ENCODE measurements at regions not wholly inside any gene's neighbourhood (a gene's known extent, or its start where the extent isn't known, plus 50 kb on each side); places are given as distances from the start of the nearest gene placed in this dataset.
"Not testable (repeated sequence)": the region's sequence is repeated elsewhere in the genome, so short reads cannot be mapped to it uniquely, and the experiment has no call there.

DNA sequence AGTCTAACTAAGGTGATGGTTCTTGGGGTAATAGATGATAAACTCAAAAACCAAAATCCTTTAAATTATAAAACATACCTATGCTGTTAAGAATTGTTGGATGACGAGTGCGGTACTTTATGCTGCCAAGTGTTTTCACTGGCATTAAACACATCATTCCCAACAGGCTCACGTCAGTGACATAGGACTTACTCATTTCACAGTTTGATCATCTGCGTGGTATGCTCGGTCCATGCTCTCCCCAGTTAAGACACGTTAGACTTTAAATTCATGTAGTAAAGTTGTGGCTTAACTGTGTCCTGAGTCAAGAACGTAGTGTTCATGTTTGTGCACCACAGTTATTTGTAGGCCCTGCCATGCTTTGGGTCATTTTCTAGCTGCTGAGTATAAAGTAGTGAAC, 125.6 kb upstream of the MYT1L start:
- Histone ChIP-seq H3K36me3 (ENCODE audit: insufficient read depth, low read length) (no peaks in the 10 kb centered on the region), H3K4me3 (ENCODE audit: low read depth, low read length) (no peak overlapping the region), H3K4me1 (ENCODE audit: control insufficient read depth, insufficient read depth, low read length, unreplicated experiment) (no peaks in the 10 kb centered on the region), H2AFZ (ENCODE audit: low read length, unreplicated experiment) (no peak overlapping the region), H3K27me3 (ENCODE audit: insufficient read depth, low read length) (no peaks in the 10 kb centered on the region), H3K27ac (ENCODE audit: low read depth, low read length) (no peak overlapping the region), H3K79me2 (ENCODE audit: control insufficient read depth, insufficient read depth, low read length, unreplicated experiment) (no peaks in the 10 kb centered on the region)

GRCh38 chr2:2455151-2455550, 124.1 kb upstream of the MYT1L start:
- Histone ChIP-seq H2AFZ (ENCODE audit: low read length, unreplicated experiment) (no peak overlapping the region), H3K79me2 (ENCODE audit: control insufficient read depth, insufficient read depth, low read length, unreplicated experiment) (no peaks in the 10 kb centered on the region), H3K4me1 (ENCODE audit: control insufficient read depth, insufficient read depth, low read length, unreplicated experiment) (no peaks in the 10 kb centered on the region), H3K27me3 (ENCODE audit: insufficient read depth, low read length) (no peaks in the 10 kb centered on the region), H3K4me3 (ENCODE audit: low read depth, low read length) (no peak overlapping the region), H3K36me3 (ENCODE audit: insufficient read depth, low read length) (no peaks in the 10 kb centered on the region), H3K27ac (ENCODE audit: low read depth, low read length) (no peak overlapping the region)

- Histone ChIP-seq H3K27me3 (ENCODE audit: insufficient read depth, low read length) (no peaks in the 10 kb centered on the region), H3K4me3 (ENCODE audit: low read depth, low read length) (no peak overlapping the region), H3K36me3 (ENCODE audit: insufficient read depth, low read length) (no peaks in the 10 kb centered on the region), H3K27ac (ENCODE audit: low read depth, low read length) (no peak overlapping the region), H3K79me2 (ENCODE audit: control insufficient read depth, insufficient read depth, low read length, unreplicated experiment) (no peaks in the 10 kb centered on the region), H3K4me1 (ENCODE audit: control insufficient read depth, insufficient read depth, low read length, unreplicated experiment) (no peaks in the 10 kb centered on the region), H2AFZ (ENCODE audit: low read length, unreplicated experiment) (no peak overlapping the region)
Measured at GRCh38 chr2:2452961-2453360, 121.9 kb upstream of the MYT1L start.

GRCh38 chr2:2451275-2451674, 120.2 kb upstream of the MYT1L start:
- H3K36me3 ChIP-seq (ENCODE audit: insufficient read depth, low read length); H3K4me1 ChIP-seq (ENCODE audit: control insufficient read depth, insufficient read depth, low read length, unreplicated experiment); H3K79me2 ChIP-seq (ENCODE audit: control insufficient read depth, insufficient read depth, low read length, unreplicated experiment); H3K4me3 ChIP-seq (ENCODE audit: low read depth, low read length); H3K27ac ChIP-seq (ENCODE audit: low read depth, low read length); H3K27me3 ChIP-seq (ENCODE audit: insufficient read depth, low read length); H2AFZ ChIP-seq (ENCODE audit: low read length, unreplicated experiment): not testable (repeated sequence)

GRCh38 chr2:2448178-2448577, 117.1 kb upstream of the MYT1L start:
- no peak overlapping the region for H2AFZ ChIP-seq (ENCODE audit: low read length, unreplicated experiment)

GRCh38 chr2:2422621-2423020, 91.5 kb upstream of the MYT1L start:
- no peaks in the 10 kb centered on the region for H3K4me1 ChIP-seq (ENCODE audit: control insufficient read depth, insufficient read depth, low read length, unreplicated experiment)
- no peaks in the 10 kb centered on the region for H3K36me3 ChIP-seq (ENCODE audit: insufficient read depth, low read length)
- H2AFZ ChIP-seq (ENCODE audit: low read length, unreplicated experiment) = no peak overlapping the region
- no peaks in the 10 kb centered on the region for H3K27me3 ChIP-seq (ENCODE audit: insufficient read depth, low read length)
- no peak overlapping the region for H3K4me3 ChIP-seq (ENCODE audit: low read depth, low read length)
- no peaks in the 10 kb centered on the region for H3K79me2 ChIP-seq (ENCODE audit: control insufficient read depth, insufficient read depth, low read length, unreplicated experiment)
- no peak overlapping the region for H3K27ac ChIP-seq (ENCODE audit: low read depth, low read length)

More at GRCh38 chr2:2448178-2448577, 117.1 kb upstream of the MYT1L start:
- Histone ChIP-seq H3K4me3 (ENCODE audit: low read depth, low read length) (no peak overlapping the region), H3K27ac (ENCODE audit: low read depth, low read length) (no peak overlapping the region), H3K36me3 (ENCODE audit: insufficient read depth, low read length) (no peaks in the 10 kb centered on the region), H3K4me1 (ENCODE audit: control insufficient read depth, insufficient read depth, low read length, unreplicated experiment) (no peaks in the 10 kb centered on the region), H3K27me3 (ENCODE audit: insufficient read depth, low read length) (no peaks in the 10 kb centered on the region), H3K79me2 (ENCODE audit: control insufficient read depth, insufficient read depth, low read length, unreplicated experiment) (no peaks in the 10 kb centered on the region)

GRCh38 chr2:2413525-2413924, 82.5 kb upstream of the MYT1L start:
- no peak overlapping the region for H3K27ac ChIP-seq (ENCODE audit: low read depth, low read length)
- H3K4me1 ChIP-seq (ENCODE audit: control insufficient read depth, insufficient read depth, low read length, unreplicated experiment) = no peaks in the 10 kb centered on the region
- no peaks in the 10 kb centered on the region for H3K79me2 ChIP-seq (ENCODE audit: control insufficient read depth, insufficient read depth, low read length, unreplicated experiment)
- H3K27me3 ChIP-seq (ENCODE audit: insufficient read depth, low read length) = no peaks in the 10 kb centered on the region
- no peaks in the 10 kb centered on the region for H3K36me3 ChIP-seq (ENCODE audit: insufficient read depth, low read length)
- no peak overlapping the region for H3K4me3 ChIP-seq (ENCODE audit: low read depth, low read length)
- no peak overlapping the region for H2AFZ ChIP-seq (ENCODE audit: low read length, unreplicated experiment)

DNA sequence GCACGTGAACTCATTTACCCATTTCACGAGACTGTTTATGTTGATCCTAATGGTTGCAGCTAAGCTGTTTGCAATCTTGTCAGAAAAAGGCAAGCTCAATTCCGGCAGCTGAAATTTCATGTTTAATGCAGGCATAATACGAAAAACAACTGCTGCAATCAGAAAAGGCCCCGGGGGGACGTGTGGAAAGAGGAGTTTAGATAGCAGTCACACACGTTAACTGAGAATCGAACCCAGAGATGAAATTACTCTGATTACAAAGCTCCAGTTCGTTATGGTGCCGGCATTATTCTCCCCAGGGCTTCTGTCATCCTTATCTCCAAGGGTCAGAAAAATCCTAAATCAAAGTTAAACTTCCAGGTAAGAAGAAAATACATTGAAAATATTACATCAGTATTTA, 79.9 kb upstream of the MYT1L start:
- Histone ChIP-seq H3K27ac (ENCODE audit: low read depth, low read length) (no peak overlapping the region), H3K4me3 (ENCODE audit: low read depth, low read length) (no peak overlapping the region), H3K27me3 (ENCODE audit: insufficient read depth, low read length) (no peaks in the 10 kb centered on the region), H3K4me1 (ENCODE audit: control insufficient read depth, insufficient read depth, low read length, unreplicated experiment) (no peaks in the 10 kb centered on the region), H2AFZ (ENCODE audit: low read length, unreplicated experiment) (no peak overlapping the region), H3K36me3 (ENCODE audit: insufficient read depth, low read length) (no peaks in the 10 kb centered on the region), H3K79me2 (ENCODE audit: control insufficient read depth, insufficient read depth, low read length, unreplicated experiment) (no peaks in the 10 kb centered on the region)

DNA sequence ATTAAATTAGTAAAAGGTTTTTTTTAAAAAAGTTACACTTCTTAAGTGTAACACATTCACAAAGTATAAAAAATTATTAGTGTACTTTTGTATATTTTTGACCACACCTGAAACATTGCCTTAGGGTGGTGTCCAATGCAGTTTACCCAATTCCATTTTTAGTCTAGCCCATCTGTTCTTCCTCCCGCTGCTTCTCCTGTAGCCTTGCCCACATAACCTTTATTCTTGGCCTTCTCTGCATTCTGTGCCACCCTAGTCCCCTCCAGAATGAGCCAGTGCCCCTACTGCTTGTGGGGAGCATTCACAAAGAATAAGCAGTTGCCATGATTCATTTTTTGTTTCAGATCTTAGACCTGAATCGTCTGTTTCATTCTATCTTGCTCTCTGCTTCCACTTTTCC, 78.4 kb upstream of the MYT1L start:
- Histone ChIP-seq H3K27ac (ENCODE audit: low read depth, low read length) (no peak overlapping the region), H3K79me2 (ENCODE audit: control insufficient read depth, insufficient read depth, low read length, unreplicated experiment) (no peaks in the 10 kb centered on the region), H3K4me1 (ENCODE audit: control insufficient read depth, insufficient read depth, low read length, unreplicated experiment) (no peaks in the 10 kb centered on the region), H2AFZ (ENCODE audit: low read length, unreplicated experiment) (no peak overlapping the region), H3K27me3 (ENCODE audit: insufficient read depth, low read length) (no peaks in the 10 kb centered on the region), H3K36me3 (ENCODE audit: insufficient read depth, low read length) (no peaks in the 10 kb centered on the region), H3K4me3 (ENCODE audit: low read depth, low read length) (no peak overlapping the region)

- H2AFZ ChIP-seq (ENCODE audit: low read length, unreplicated experiment) = no peak overlapping the region
- H3K4me1 ChIP-seq (ENCODE audit: control insufficient read depth, insufficient read depth, low read length, unreplicated experiment) = no peaks in the 10 kb centered on the region
- H3K27me3 ChIP-seq (ENCODE audit: insufficient read depth, low read length) = no peaks in the 10 kb centered on the region
- H3K36me3 ChIP-seq (ENCODE audit: insufficient read depth, low read length) = no peaks in the 10 kb centered on the region
- no peak overlapping the region for H3K4me3 ChIP-seq (ENCODE audit: low read depth, low read length)
- no peaks in the 10 kb centered on the region for H3K79me2 ChIP-seq (ENCODE audit: control insufficient read depth, insufficient read depth, low read length, unreplicated experiment)
- no peak overlapping the region for H3K27ac ChIP-seq (ENCODE audit: low read depth, low read length)
Measured at GRCh38 chr2:2405780-2406179, 74.7 kb upstream of the MYT1L start.

- H2AFZ ChIP-seq (ENCODE audit: low read length, unreplicated experiment) = no peak overlapping the region
- no peaks in the 10 kb centered on the region for H3K36me3 ChIP-seq (ENCODE audit: insufficient read depth, low read length)
- no peaks in the 10 kb centered on the region for H3K27me3 ChIP-seq (ENCODE audit: insufficient read depth, low read length)
Measured at GRCh38 chr2:2400286-2401038, 69.4 kb upstream of the MYT1L start.

More at GRCh38 chr2:2400286-2401038, 69.4 kb upstream of the MYT1L start:
- Histone ChIP-seq H3K4me3 (ENCODE audit: low read depth, low read length) (no peak overlapping the region), H3K27ac (ENCODE audit: low read depth, low read length) (no peak overlapping the region), H3K79me2 (ENCODE audit: control insufficient read depth, insufficient read depth, low read length, unreplicated experiment) (no peaks in the 10 kb centered on the region), H3K4me1 (ENCODE audit: control insufficient read depth, insufficient read depth, low read length, unreplicated experiment) (no peaks in the 10 kb centered on the region)
